ENCODE measurements at regions not wholly inside any gene's neighbourhood (a gene's known extent, or its start where the extent isn't known, plus 50 kb on each side); places are given as distances from the start of the nearest gene placed in this dataset.

DNA sequence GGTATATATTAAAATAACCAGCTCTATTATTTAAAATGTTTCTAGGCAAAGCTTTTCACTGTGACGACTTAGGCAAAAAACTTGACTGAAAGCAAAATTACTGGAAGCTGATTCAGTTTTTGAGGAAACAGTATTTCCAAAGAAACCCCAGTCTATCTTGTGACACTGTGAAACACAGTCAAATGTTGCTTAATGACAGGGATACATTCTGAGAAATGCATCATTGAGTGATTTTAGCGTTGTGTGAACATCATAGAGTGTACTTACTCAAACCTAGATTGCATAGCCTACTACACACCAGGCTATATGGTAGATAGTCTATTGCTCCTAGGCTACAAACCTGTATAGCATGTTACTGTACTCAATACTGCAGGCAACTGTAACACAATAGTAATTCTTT, 116.9 kb upstream of the KCNK1 start:
- TF ChIP-seq EZH2 (IDR thresholded peaks at IDR 0.05; ENCODE audit: low read length, missing control alignments) = no peak
- TF ChIP-seq CTCF (conservative IDR thresholded peaks at IDR 0.05 in 1 of 2, IDR thresholded peaks at IDR 0.05 in 1 of 2; ENCODE audit: low read depth in 1 of 2, low read length in 2 of 2) = no peak
- Histone ChIP-seq H2AFZ (ENCODE audit: low read length) (no peak overlapping the region), H3K36me3 (ENCODE audit: control insufficient read depth, insufficient read depth, low read length) (no peaks in the 10 kb centered on the region)

DNA sequence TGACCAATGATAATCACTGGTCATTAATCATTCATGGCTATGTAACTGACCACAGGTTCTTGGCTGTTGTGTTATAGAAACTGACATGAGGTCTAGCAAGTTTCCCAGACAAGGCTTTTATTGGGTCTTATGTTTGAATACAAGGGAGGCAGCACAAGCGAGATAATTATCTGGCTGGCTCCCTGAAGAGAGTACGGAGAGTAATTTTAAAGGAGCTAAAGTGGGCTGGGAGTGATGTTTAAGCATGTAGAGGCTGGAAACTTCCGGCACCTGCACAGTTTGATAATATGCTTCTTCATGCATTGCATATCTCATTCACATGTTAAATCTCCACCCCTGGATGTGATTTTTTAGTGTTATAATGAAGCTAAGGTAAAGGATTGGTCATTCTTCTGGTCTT, 116.2 kb upstream of the KCNK1 start:
- H3K9me3 ChIP-seq (ENCODE audit: control insufficient read depth, insufficient read depth, low read depth, low read length) = no peaks in the 10 kb centered on the region
- TF ChIP-seq CTCF (conservative IDR thresholded peaks at IDR 0.05 in 1 of 2, IDR thresholded peaks at IDR 0.05 in 1 of 2; ENCODE audit: low read depth in 1 of 2, low read length in 2 of 2) = no peak
- TF ChIP-seq EZH2 (IDR thresholded peaks at IDR 0.05; ENCODE audit: low read length, missing control alignments) = no peak

More for the DNA sequence above, 116.9 kb upstream of the KCNK1 start:
- Histone ChIP-seq H3K27me3 (ENCODE audit: control insufficient read depth, insufficient read depth, low read length) (no peaks in the 10 kb centered on the region), H3K4me2 (ENCODE audit: extremely low read depth, insufficient read depth, low read length) (no peak overlapping the region), H3K27ac (ENCODE audit: insufficient read depth, low read length) (no peak overlapping the region), H3K9ac (ENCODE audit: insufficient read depth, low read length) (no peak overlapping the region), H3K4me1 (ENCODE audit: control insufficient read depth, extremely low read depth, insufficient read depth, low read length) (no peaks in the 10 kb centered on the region), H3K79me2 (ENCODE audit: control insufficient read depth, insufficient read depth, low read length) (no peaks in the 10 kb centered on the region), H3K4me3 (replicated peaks in 1 of 4; ENCODE audit: control extremely low read depth in 1 of 4, insufficient read depth in 1 of 4, low read depth in 3 of 4, low read length in 4 of 4) (no peak overlapping the region), H3K9me3 (ENCODE audit: control insufficient read depth, insufficient read depth, low read depth, low read length) (no peaks in the 10 kb centered on the region), H4K20me1 (ENCODE audit: control insufficient read depth, extremely low read depth, insufficient read depth, low read length) (no peaks in the 10 kb centered on the region)
- no peak for DNase-seq (ENCODE audit: low read depth in 2 of 2)

DNA sequence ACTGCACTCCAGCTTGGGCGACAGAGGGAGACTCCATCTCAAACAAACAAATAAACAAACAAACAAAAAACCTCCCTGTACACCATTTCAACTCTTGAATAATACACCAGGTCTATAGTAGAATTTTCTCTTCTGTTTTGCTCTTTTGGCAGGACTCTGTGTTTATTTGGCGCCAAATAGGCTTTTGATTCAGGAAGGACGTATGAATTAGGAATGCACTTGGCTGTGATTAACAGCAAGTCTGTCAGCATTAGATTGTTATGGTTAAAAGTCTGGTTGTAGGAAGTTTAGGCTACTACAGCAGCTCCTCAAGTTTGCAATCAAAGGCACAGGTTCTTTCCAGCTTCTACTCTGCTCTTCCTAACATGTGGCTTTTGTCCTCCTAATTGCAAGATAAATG, 113.8 kb upstream of the KCNK1 start:
- no peak for DNase-seq (ENCODE audit: low read depth in 2 of 2)
- Histone ChIP-seq H3K9me3 (ENCODE audit: control insufficient read depth, insufficient read depth, low read depth, low read length) (no peaks in the 10 kb centered on the region), H3K4me2 (ENCODE audit: extremely low read depth, insufficient read depth, low read length) (no peak overlapping the region), H3K27me3 (ENCODE audit: control insufficient read depth, insufficient read depth, low read length) (no peaks in the 10 kb centered on the region), H3K9ac (ENCODE audit: insufficient read depth, low read length) (no peak overlapping the region), H3K79me2 (ENCODE audit: control insufficient read depth, insufficient read depth, low read length) (no peaks in the 10 kb centered on the region), H3K4me3 (replicated peaks in 1 of 4; ENCODE audit: control extremely low read depth in 1 of 4, insufficient read depth in 1 of 4, low read depth in 3 of 4, low read length in 4 of 4) (no peak overlapping the region), H3K4me1 (ENCODE audit: control insufficient read depth, extremely low read depth, insufficient read depth, low read length) (no peaks in the 10 kb centered on the region), H2AFZ (ENCODE audit: low read length) (no peak overlapping the region), H4K20me1 (ENCODE audit: control insufficient read depth, extremely low read depth, insufficient read depth, low read length) (no peaks in the 10 kb centered on the region), H3K27ac (ENCODE audit: insufficient read depth, low read length) (no peak overlapping the region), H3K36me3 (ENCODE audit: control insufficient read depth, insufficient read depth, low read length) (no peaks in the 10 kb centered on the region)
- TF ChIP-seq CTCF (conservative IDR thresholded peaks at IDR 0.05 in 1 of 2, IDR thresholded peaks at IDR 0.05 in 1 of 2; ENCODE audit: low read depth in 1 of 2, low read length in 2 of 2) (no peak), EZH2 (IDR thresholded peaks at IDR 0.05; ENCODE audit: low read length, missing control alignments) (no peak)

More for the DNA sequence above, 116.2 kb upstream of the KCNK1 start:
- no peak overlapping the region for H3K27ac ChIP-seq (ENCODE audit: insufficient read depth, low read length)
- no peak overlapping the region for H2AFZ ChIP-seq (ENCODE audit: low read length)
- no peak overlapping the region for H3K4me2 ChIP-seq (ENCODE audit: extremely low read depth, insufficient read depth, low read length)
- no peaks in the 10 kb centered on the region for H4K20me1 ChIP-seq (ENCODE audit: control insufficient read depth, extremely low read depth, insufficient read depth, low read length)
- H3K4me1 ChIP-seq (ENCODE audit: control insufficient read depth, extremely low read depth, insufficient read depth, low read length) = no peaks in the 10 kb centered on the region
- H3K9ac ChIP-seq (ENCODE audit: insufficient read depth, low read length) = no peak overlapping the region
- no peak for DNase-seq (ENCODE audit: low read depth in 2 of 2)
- no peak overlapping the region for H3K4me3 ChIP-seq (replicated peaks in 1 of 4; ENCODE audit: control extremely low read depth in 1 of 4, insufficient read depth in 1 of 4, low read depth in 3 of 4, low read length in 4 of 4)
- H3K36me3 ChIP-seq (ENCODE audit: control insufficient read depth, insufficient read depth, low read length) = no peaks in the 10 kb centered on the region
- H3K27me3 ChIP-seq (ENCODE audit: control insufficient read depth, insufficient read depth, low read length) = no peaks in the 10 kb centered on the region
- H3K79me2 ChIP-seq (ENCODE audit: control insufficient read depth, insufficient read depth, low read length) = no peaks in the 10 kb centered on the region

All from fibroblast of lung (primary cell).